ENCODE measurements at regions not wholly inside any gene's neighbourhood (a gene's known extent, or its start where the extent isn't known, plus 50 kb on each side); places are given as distances from the start of the nearest gene placed in this dataset.

- TF ChIP-seq, protein P1, sequence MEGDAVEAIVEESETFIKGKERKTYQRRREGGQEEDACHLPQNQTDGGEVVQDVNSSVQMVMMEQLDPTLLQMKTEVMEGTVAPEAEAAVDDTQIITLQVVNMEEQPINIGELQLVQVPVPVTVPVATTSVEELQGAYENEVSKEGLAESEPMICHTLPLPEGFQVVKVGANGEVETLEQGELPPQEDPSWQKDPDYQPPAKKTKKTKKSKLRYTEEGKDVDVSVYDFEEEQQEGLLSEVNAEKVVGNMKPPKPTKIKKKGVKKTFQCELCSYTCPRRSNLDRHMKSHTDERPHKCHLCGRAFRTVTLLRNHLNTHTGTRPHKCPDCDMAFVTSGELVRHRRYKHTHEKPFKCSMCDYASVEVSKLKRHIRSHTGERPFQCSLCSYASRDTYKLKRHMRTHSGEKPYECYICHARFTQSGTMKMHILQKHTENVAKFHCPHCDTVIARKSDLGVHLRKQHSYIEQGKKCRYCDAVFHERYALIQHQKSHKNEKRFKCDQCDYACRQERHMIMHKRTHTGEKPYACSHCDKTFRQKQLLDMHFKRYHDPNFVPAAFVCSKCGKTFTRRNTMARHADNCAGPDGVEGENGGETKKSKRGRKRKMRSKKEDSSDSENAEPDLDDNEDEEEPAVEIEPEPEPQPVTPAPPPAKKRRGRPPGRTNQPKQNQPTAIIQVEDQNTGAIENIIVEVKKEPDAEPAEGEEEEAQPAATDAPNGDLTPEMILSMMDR (conservative IDR thresholded peaks at IDR 0.05 in 1 of 2, IDR thresholded peaks at IDR 0.05 in 1 of 2; ENCODE audit: low read depth in 1 of 2, low read length in 2 of 2), result no peak
- TF ChIP-seq EZH2 (IDR thresholded peaks at IDR 0.05; ENCODE audit: low read length, missing control alignments), result no peak
Observed at GRCh38 chr5:157989296-157989695, 130.4 kb upstream of the CLINT1 start.
